AML-193 (cell line): ENCODE measurements at regions not wholly inside any gene's neighbourhood (a gene's known extent, or its start where the extent isn't known, plus 50 kb on each side); places are given as distances from the start of the nearest gene placed in this dataset.
"Not testable (repeated sequence)": the region's sequence is repeated elsewhere in the genome, so short reads cannot be mapped to it uniquely, and the experiment has no call there.

ENCODE experiments used
- DNase-seq, 2 experiments: peaks; one replicate each; lab custom pipeline; 2025; lab: John Stamatoyannopoulos, UW

GRCh38 chrX:63466690-63467089, 115.6 kb upstream of the SPIN4 start:
- DNase-seq, result no peak

- no peak for DNase-seq
Measured at GRCh38 chrX:63458981-63459380, 107.8 kb upstream of the SPIN4 start.

GRCh38 chrX:63453571-63453970, 102.4 kb upstream of the SPIN4 start:
- DNase-seq, result no peak

GRCh38 chrX:63441717-63442116, 90.6 kb upstream of the SPIN4 start:
- no peak for DNase-seq

- DNase-seq, result no peak
Measured at GRCh38 chrX:63439580-63439979, 88.4 kb upstream of the SPIN4 start.

GRCh38 chrX:63436865-63437264, 85.7 kb upstream of the SPIN4 start:
- no peak for DNase-seq

- no peak for DNase-seq
Measured at GRCh38 chrX:63434665-63435064, 83.5 kb upstream of the SPIN4 start.

GRCh38 chrX:63434206-63434605, 83.1 kb upstream of the SPIN4 start:
- no peak for DNase-seq

GRCh38 chrX:63430026-63430425, 78.9 kb upstream of the SPIN4 start:
- DNase-seq, result no peak

- no peak for DNase-seq
Measured at GRCh38 chrX:63428348-63428747, 77.2 kb upstream of the SPIN4 start.

GRCh38 chrX:63426519-63426918, 75.4 kb upstream of the SPIN4 start:
- DNase-seq, result no peak

GRCh38 chrX:63424063-63424462, 72.9 kb upstream of the SPIN4 start:
- no peak for DNase-seq

GRCh38 chrX:63421411-63421810, 70.3 kb upstream of the SPIN4 start:
- DNase-seq, result peak in 1 of 2 experiments; percentile 0

- DNase-seq, result no peak
Measured at GRCh38 chrX:63418211-63418610, 67.1 kb upstream of the SPIN4 start.

GRCh38 chrX:63417649-63418048, 66.5 kb upstream of the SPIN4 start:
- DNase-seq, result no peak

- DNase-seq, result not testable (repeated sequence)
Measured at GRCh38 chrX:63409934-63410333, 58.8 kb upstream of the SPIN4 start.

- DNase-seq, result no peak
Measured at GRCh38 chrX:63408050-63408449, 56.9 kb upstream of the SPIN4 start.

- DNase-seq, result no peak
Measured at GRCh38 chrX:63404332-63404731, 53.2 kb upstream of the SPIN4 start.

- no peak for DNase-seq
Measured at GRCh38 chrX:63402106-63402505, 51.0 kb upstream of the SPIN4 start.
